Esophagus squamous epithelium (tissue), 4 donors: ENCODE measurements at regions not wholly inside any gene's neighbourhood (a gene's known extent, or its start where the extent isn't known, plus 50 kb on each side); places are given as distances from the start of the nearest gene placed in this dataset.

Experiments used
- CTCF ChIP-seq, 6 experiments: fragments of 450-650 bp in 4 of 6; fragments of 200-600 bp in 2 of 6; sonication (generic) in 2 of 6; IDR thresholded peaks; one replicate each; pipeline ENCODE4 v1.5.1; 2016 to 2019; ENCODE audit warnings: antibody characterized with exemption in 6 of 6, mild to moderate bottlenecking in 4 of 6, moderate library complexity in 4 of 6
- POLR2A ChIP-seq, 4 donors: fragments of 450-650 bp; IDR thresholded peaks; one replicate each; pipeline ENCODE4 v1.6.1; 2017; ENCODE audit warnings: antibody characterized with exemption in 4 of 4, mild to moderate bottlenecking in 4 of 4, moderate library complexity in 3 of 4

- no peak for TF ChIP-seq CTCF (IDR thresholded peaks at IDR 0.05)
- no peak for TF ChIP-seq POLR2A (IDR thresholded peaks at IDR 0.05)
Observed at GRCh38 chr12:89156340-89156739, 196.0 kb downstream of the DUSP6 start.
